HUES6 (cell line): ENCODE measurements at regions not wholly inside any gene's neighbourhood (a gene's known extent, or its start where the extent isn't known, plus 50 kb on each side); places are given as distances from the start of the nearest gene placed in this dataset.

Experiments used
- H3K27ac ChIP-seq: 2 replicates; pipeline ENCODE4 v1.7.0; 2013; ENCODE audit warnings: low read depth, mild to moderate bottlenecking, low read length, inconsistent platforms
- H3K27me3 ChIP-seq: 2 replicates; pipeline ENCODE4 v1.6.1; 2013; ENCODE audit warnings: low read length; ENCODE audit not compliant: control insufficient read depth, insufficient read depth
- H3K36me3 ChIP-seq: 2 replicates; pipeline ENCODE4 v1.6.1; 2013; ENCODE audit warnings: low read length; ENCODE audit not compliant: control insufficient read depth, insufficient read depth
- H3K4me1 ChIP-seq: 2 replicates; pipeline ENCODE4 v1.6.1; 2013; ENCODE audit warnings: low read length; ENCODE audit not compliant: control insufficient read depth, insufficient read depth
- H3K4me3 ChIP-seq: 2 replicates; pipeline ENCODE4 v1.5.1; 2013; ENCODE audit warnings: low read depth, low read length
- H3K9ac ChIP-seq: one replicate; pipeline ENCODE4 v1.6.1; 2013; ENCODE audit warnings: mild to moderate bottlenecking, low read length
- H3K9me3 ChIP-seq: 2 replicates; pipeline ENCODE4 v1.6.1; 2013; ENCODE audit warnings: low read depth, low read length; ENCODE audit not compliant: control insufficient read depth, insufficient read depth

DNA sequence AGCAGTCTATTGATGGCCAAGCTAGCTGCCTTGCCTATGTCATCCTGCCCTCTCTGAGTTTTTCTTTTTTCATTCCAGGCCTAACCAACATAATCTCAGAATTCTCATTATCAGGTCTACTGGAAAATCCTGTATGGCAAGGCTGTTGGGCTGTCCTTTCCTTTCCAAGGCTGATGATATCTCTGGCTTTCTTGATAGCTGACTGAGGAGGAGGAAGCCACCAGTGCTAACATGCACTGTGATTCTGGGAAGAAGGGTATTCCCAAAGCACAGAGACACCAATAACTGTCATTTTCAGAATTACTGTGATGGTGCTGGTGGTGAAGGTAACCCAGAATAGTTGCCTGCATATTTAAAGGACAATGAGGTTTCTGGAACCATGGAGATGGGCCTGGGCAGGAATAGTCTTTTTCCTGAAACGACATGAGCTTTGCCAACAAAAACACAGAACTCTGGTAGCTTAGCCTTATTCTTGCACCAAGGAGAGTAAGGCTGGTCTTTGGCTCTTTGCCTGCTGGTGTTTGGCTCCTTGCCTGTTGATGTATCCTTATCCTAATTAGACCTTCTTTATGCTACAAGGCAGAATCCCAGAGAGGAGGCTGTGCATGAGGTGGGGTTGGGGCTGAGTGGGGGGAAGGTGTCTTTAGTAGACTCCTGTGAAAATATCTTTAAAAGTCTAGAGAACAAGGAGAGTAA lies 157.4 kb downstream of the TNFSF18 start:
- no peaks in the 10 kb centered on the region for H3K9me3 ChIP-seq
- no peaks in the 10 kb centered on the region for H3K36me3 ChIP-seq
- no peaks in the 10 kb centered on the region; the same call in 1 of the 2 replicates for H3K4me1 ChIP-seq
- H3K27me3 ChIP-seq: no peaks in the 10 kb centered on the region
- no peak overlapping the region for H3K9ac ChIP-seq
- no peak overlapping the region for H3K27ac ChIP-seq
- no peak overlapping the region for H3K4me3 ChIP-seq

DNA sequence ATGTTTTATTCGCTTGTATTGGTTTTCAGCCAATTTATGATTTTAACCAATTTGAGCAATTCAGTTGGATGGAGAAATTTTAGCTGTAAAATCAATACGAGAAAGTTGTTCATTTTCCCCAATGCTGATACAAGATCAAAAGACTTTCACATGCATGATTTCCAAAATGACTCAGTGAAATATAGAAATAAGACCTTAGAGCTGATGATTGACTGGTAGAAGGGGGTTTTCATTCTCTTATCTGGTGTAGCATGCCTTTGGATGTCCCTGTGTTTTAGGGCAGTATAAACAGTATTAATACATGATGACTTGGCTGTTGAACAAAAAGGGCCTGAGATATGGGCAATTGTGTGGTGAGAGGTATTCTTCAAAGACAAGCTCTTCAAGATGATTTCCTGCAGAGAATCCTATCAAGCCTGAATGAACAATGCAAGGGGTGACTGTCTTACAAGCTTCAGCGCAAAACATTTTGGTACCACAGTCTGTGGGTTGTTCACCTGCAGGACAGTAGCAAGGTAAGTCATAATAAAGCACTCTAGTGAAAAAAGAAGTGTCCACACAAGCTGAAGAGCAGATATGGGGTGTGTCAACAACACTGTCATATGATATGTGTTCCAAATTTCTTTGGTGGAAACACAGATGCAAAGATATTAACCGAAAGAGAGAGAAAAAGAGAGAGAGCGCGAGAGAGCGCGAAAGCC lies 156.2 kb downstream of the TNFSF18 start:
- H3K9me3 ChIP-seq: no peaks in the 10 kb centered on the region
- H3K36me3 ChIP-seq: no peaks in the 10 kb centered on the region
- no peaks in the 10 kb centered on the region for H3K4me1 ChIP-seq
- no peak overlapping the region for H3K27ac ChIP-seq
- no peak overlapping the region for H3K4me3 ChIP-seq
- no peaks in the 10 kb centered on the region for H3K27me3 ChIP-seq
- no peak overlapping the region for H3K9ac ChIP-seq

DNA sequence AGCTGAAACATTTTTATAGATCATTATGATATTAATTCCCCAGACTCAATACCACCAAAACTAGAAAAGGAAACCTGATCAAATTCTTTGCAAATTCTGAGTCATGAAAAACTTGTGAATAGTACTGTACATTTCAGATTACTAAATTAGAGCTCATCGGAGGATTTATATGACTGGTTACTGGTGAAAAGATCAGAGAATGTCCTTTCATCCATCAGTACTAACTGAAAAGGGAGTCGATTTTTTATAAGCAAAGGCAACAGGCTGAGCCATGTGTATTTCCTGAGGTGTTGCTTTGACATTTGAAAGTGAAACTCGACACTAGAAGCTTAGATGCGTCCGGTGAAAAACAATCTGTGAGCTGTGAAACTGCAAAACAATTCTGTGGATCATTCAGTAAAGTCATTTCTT lies 155.7 kb downstream of the TNFSF18 start:
- H3K9me3 ChIP-seq: no peaks in the 10 kb centered on the region

DNA sequence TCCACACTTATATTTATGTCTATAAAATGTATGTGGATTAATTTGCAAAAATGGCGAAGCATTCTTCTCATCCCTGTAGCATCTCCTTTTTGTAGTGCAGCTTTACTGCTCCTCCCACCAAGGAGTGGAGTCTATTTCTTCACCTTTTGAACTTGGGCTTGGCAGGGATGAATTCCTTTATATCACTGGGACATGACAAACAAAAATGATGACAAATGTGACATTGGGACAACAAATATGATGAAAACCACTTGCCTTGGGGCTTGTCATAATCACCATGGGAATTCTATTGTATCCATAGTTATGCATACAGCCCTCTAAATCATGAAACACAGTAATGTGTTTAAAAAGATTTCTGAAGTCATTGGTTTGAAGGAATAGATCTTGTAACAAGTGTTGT lies 155.0 kb downstream of the TNFSF18 start:
- Histone ChIP-seq H3K27me3 (no peaks in the 10 kb centered on the region), H3K4me1 (no peaks in the 10 kb centered on the region), H3K4me3 (no peak overlapping the region), H3K36me3 (no peaks in the 10 kb centered on the region), H3K9ac (no peak overlapping the region), H3K9me3 (no peaks in the 10 kb centered on the region), H3K27ac (no peak overlapping the region)

More for the DNA sequence above, 155.7 kb downstream of the TNFSF18 start:
- no peaks in the 10 kb centered on the region for H3K4me1 ChIP-seq
- no peaks in the 10 kb centered on the region for H3K36me3 ChIP-seq
- H3K4me3 ChIP-seq: no peak overlapping the region
- H3K27ac ChIP-seq: no peak overlapping the region
- no peak overlapping the region for H3K9ac ChIP-seq
- no peaks in the 10 kb centered on the region for H3K27me3 ChIP-seq

DNA sequence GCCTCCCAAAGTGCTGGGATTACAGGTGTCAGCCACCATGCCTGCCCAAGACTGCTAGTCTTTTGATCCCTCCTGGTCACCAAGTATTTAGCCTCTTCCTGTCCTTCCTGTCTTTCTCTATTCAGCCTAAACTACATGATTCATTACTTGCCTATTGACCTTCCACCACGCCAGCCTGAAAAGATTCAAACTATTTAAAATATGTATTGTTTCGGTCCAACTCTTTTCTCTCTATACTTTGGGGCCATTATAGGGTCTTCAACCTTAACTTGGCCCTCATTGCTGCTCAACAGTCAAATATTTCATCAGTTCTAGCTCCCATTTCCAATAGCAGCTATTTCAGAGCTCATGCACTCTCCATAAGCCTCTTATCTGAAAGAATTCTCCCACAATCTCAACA lies 153.0 kb downstream of the TNFSF18 start:
- no peak overlapping the region for H3K27ac ChIP-seq
- H3K4me3 ChIP-seq: no peak overlapping the region
- no peaks in the 10 kb centered on the region for H3K36me3 ChIP-seq
- H3K9ac ChIP-seq: no peak overlapping the region
- no peaks in the 10 kb centered on the region for H3K9me3 ChIP-seq
- H3K27me3 ChIP-seq: no peaks in the 10 kb centered on the region
- H3K4me1 ChIP-seq: no peaks in the 10 kb centered on the region

DNA sequence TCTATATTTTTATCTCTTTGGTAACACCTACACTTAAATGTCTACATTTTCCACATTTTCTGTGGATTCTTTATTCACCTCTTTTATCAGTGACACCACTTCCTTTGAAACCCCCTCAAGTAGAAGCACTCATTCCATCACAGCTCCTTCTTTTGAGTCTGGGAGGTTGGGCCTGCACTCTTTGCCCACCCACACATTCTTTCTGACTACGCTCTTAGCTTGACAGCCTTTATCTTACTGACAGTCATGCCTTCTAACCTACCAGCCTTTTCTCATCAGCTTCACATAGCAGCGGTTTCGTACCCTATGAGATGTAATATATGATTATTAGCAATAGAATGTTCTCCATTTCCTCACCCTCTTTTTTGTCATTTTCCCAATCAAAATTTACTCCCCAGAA lies 151.9 kb downstream of the TNFSF18 start:
- H3K36me3 ChIP-seq: no peaks in the 10 kb centered on the region
- H3K4me1 ChIP-seq: no peaks in the 10 kb centered on the region
- H3K27ac ChIP-seq: no peak overlapping the region
- no peaks in the 10 kb centered on the region for H3K9me3 ChIP-seq
- no peak overlapping the region for H3K4me3 ChIP-seq
- H3K27me3 ChIP-seq: no peaks in the 10 kb centered on the region
- no peak overlapping the region for H3K9ac ChIP-seq

DNA sequence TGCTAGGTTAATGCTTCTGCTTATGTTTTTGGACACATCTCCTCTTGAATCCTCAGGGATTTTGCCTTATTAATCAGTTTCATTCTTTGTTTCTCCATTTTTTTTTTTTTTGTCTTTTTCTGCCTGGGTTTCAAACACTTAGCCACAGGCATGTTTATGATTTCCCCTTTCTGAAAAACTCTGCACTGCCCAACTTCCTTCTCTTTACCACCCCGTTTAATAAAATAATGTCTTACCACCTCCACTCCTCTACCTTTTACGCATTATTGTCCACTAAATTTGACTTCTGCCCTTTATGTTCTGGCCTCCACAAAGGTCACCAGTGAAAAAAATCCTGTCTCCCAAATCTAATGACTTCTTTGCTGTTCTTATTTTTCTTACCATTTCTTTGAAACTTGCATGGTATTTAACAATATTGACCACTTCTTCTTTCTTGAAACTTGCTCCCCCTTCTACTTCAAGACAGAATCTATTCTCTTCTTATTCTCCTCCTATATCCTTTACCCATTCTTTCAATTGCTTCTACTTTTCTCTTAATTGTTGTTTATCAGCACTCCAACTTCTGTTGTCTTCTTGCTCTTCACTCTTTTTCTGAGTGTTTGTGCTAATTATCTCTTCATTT lies 150.3 kb downstream of the TNFSF18 start:
- no peak overlapping the region for H3K9ac ChIP-seq
- no peaks in the 10 kb centered on the region for H3K27me3 ChIP-seq
- H3K9me3 ChIP-seq: no peaks in the 10 kb centered on the region
- H3K4me1 ChIP-seq: no peaks in the 10 kb centered on the region
- no peak overlapping the region for H3K4me3 ChIP-seq
- H3K27ac ChIP-seq: no peak overlapping the region
- H3K36me3 ChIP-seq: no peaks in the 10 kb centered on the region

DNA sequence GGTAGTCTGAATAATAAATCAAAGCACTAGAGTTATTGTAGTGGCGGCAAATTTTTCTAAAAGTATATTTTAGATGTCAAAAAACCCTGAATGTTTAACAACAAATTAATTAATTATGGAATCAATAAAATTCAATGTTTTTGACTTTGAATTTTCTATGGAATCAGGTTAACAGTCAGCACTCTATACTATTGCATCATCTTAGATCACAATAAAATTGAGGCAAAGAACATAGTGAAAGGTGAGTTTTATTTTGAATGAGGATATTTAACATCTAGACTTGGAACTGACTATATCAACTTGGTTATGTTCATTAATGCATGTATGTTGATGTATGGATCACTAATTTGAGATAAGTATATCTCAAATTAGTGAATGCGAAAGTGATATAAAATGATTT lies 148.5 kb downstream of the TNFSF18 start:
- no peaks in the 10 kb centered on the region for H3K36me3 ChIP-seq
- no peak overlapping the region for H3K27ac ChIP-seq
- H3K4me3 ChIP-seq: no peak overlapping the region
- H3K9ac ChIP-seq: no peak overlapping the region
- no peaks in the 10 kb centered on the region for H3K27me3 ChIP-seq
- 0 out of 2 replicates have a peak, but pooled peaks cover under 1% of the 10 kb centered on the region for H3K9me3 ChIP-seq
- no peaks in the 10 kb centered on the region for H3K4me1 ChIP-seq

DNA sequence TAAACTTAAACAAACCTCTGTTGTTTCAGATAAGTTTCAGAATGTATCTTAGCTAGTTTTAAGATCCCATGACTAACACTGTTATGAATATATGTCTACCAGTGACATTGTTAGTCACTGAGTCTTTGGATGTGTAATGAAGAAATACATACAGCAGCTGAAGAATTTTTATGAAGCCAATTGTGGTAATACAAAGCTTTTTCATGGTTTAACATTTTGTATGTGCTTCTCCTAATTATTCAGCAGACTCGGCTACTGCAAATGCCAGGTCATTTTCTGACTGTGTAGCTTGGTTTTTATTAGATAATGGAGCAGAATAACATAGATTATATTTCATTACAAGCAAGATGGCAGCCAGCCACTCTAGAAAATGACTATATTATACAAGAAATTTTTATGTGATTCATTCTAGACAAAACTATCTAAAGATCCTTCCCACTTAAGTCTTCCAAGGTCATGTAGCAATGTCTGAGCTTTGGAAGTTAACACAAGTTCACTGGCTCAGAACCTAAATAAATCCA lies 147.8 kb downstream of the TNFSF18 start:
- H3K4me3 ChIP-seq: no peak overlapping the region
- no peak overlapping the region for H3K9ac ChIP-seq
- H3K27ac ChIP-seq: no peak overlapping the region
- H3K27me3 ChIP-seq: no peaks in the 10 kb centered on the region
- H3K9me3 ChIP-seq: peaks cover 8% of the 10 kb centered on the region; the same call in 1 of the 2 replicates
- no peaks in the 10 kb centered on the region for H3K4me1 ChIP-seq
- H3K36me3 ChIP-seq: no peaks in the 10 kb centered on the region

DNA sequence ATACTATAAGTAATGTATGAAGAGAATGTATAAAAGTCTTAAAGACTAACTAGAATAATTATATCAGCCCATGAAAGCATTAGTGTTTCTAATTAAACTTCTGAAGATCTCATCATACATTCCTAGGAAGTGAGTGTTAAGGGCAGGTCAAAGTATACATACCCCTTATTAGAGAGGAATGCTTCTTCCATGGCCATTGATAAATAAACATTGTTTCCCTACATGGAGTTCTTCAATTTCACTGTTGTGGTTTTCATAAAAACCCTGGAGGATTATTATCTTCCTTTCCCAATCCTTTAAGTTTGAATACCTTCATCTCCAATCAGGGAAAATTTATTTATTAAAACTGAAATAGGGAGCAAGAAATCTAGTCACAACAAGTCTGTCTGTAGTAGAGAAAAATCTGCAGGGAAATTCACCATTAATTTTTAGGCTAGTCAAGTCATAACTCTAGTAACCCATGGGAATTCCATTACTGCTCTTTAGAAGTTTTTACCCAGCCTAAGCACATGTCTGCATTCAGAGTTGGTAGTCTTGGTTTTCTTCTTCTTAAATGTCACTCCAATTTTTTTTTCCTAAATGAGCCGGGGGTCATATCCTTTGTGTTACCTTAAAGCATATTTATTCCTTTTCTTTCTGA lies 147.0 kb downstream of the TNFSF18 start:
- Histone ChIP-seq H3K27ac (no peak overlapping the region), H3K9me3 (peaks cover 11% of the 10 kb centered on the region; the same call in 1 of the 2 replicates), H3K36me3 (no peaks in the 10 kb centered on the region), H3K9ac (no peak overlapping the region), H3K4me3 (no peak overlapping the region), H3K4me1 (no peaks in the 10 kb centered on the region), H3K27me3 (no peaks in the 10 kb centered on the region)
